GM10248 (cell line): ENCODE measurements at regions not wholly inside any gene's neighbourhood (a gene's known extent, or its start where the extent isn't known, plus 50 kb on each side); places are given as distances from the start of the nearest gene placed in this dataset.

Experiments
- CTCF ChIA-PET: fragments of 300-600 bp; sonication (Branson Sonifier 250); formaldehyde crosslinking; extraction: SDS; loops from one replicate; lab custom pipeline; 2021; ENCODE audit warnings: antibody characterized with exemption; lab: Yijun Ruan, JAX
- POLR2A ChIA-PET: fragments of 350-650 bp; sonication (Branson Sonifier 250); formaldehyde crosslinking; extraction: SDS; loops from one replicate; lab custom pipeline; 2020; ENCODE audit warnings: antibody characterized with exemption; lab: Yijun Ruan, JAX
- DNase-seq: peaks from one replicate; pipeline ENCODE4 v3.0.0; 2012; ENCODE audit errors: extremely low spot score
- TF ChIP-seq, protein P1 (sequence below): IDR thresholded peaks from 2 replicates; pipeline ENCODE4 v1.5.1; 2012; ENCODE audit warnings: mild to moderate bottlenecking, low read depth; ENCODE audit errors: extremely low read depth, missing control alignments, control extremely low read depth

DNA sequence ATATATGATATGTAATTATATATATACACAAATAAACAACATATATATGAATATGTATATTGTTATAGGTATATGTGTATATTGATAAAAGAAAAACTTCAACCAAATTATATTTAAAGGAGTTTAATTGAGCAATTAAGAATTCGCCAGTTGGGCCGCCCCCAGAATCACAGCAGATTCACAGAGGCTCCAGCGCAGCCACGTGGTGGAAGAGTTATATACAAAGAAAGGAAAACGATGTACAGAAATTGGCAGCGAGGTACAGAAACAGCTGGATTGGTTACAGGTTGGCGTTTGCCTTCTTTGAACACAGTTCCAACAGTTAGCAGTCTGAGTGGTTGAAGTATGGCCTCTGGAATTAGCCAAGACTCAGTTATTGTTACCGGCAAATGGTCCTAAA, 137.3 kb upstream of the SLC24A5 start:
- TF ChIP-seq, protein P1, sequence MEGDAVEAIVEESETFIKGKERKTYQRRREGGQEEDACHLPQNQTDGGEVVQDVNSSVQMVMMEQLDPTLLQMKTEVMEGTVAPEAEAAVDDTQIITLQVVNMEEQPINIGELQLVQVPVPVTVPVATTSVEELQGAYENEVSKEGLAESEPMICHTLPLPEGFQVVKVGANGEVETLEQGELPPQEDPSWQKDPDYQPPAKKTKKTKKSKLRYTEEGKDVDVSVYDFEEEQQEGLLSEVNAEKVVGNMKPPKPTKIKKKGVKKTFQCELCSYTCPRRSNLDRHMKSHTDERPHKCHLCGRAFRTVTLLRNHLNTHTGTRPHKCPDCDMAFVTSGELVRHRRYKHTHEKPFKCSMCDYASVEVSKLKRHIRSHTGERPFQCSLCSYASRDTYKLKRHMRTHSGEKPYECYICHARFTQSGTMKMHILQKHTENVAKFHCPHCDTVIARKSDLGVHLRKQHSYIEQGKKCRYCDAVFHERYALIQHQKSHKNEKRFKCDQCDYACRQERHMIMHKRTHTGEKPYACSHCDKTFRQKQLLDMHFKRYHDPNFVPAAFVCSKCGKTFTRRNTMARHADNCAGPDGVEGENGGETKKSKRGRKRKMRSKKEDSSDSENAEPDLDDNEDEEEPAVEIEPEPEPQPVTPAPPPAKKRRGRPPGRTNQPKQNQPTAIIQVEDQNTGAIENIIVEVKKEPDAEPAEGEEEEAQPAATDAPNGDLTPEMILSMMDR = no peak
- POLR2A ChIA-PET = no interaction called here
- DNase-seq = no peak
- CTCF ChIA-PET = interaction anchor here (1.1 to 1.3 kb wide), 3 partner anchors 168 to 788 kb away, joined by 3 to 4 read pairs (median 3); no protein-coding TSS in a partner anchor

GRCh38 chr15:47985568-47985967, 135.2 kb upstream of the SLC24A5 start:
- ChIA-PET CTCF (interaction anchor here (1.3 to 2.3 kb wide), 3 partner anchors 9 to 789 kb away, joined by 4 to 5 read pairs (median 5); no protein-coding TSS in a partner anchor), POLR2A (no interaction called here)
- TF ChIP-seq, protein P1 = no peak
- no peak for DNase-seq

GRCh38 chr15:47987461-47987860, 133.3 kb upstream of the SLC24A5 start:
- DNase-seq = no peak
- ChIA-PET POLR2A (no interaction called here), CTCF (interaction anchor here (0.6 to 5.9 kb wide), 43 partner anchors 11 to 1897 kb away, joined by 3 to 66 read pairs (median 4); no protein-coding TSS in a partner anchor)
- TF ChIP-seq, protein P1 = no peak

DNA sequence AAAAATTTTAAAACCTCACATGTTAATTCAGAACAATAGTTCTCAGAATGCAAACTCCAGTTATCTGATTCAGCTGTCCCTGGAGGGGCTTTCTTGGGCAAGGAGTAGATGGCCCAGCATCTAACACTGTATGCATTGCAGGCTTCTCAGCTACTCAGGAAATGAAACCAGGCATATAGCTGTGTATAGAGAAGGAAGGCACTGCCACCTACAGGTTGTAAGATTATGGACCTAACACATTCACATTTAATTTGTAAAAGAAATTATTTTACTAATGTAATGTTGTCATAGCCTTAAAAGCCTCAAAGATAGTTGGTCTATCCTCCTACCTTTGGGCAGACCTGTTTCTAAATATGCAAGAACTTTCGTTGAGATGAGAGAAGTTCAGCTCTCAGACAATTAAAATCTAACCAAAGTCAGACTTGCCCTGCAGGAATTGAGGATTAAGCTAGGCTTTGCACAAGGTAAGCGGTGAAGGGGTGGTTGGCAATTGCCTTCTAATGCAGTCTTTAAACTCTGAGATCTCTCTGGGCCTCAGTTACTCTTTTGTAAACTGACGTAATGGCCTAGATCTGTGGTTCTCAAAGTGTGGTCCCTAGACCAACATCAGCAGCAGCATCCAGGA, 132.8 kb upstream of the SLC24A5 start:
- POLR2A ChIA-PET = no interaction called here

GRCh38 chr15:47988564-47988963, 132.2 kb upstream of the SLC24A5 start:
- DNase-seq = no peak
- CTCF ChIA-PET = interaction anchor here (0.7 to 5.9 kb wide), 37 partner anchors 10 to 1898 kb away, joined by 3 to 66 read pairs (median 5); no protein-coding TSS in a partner anchor
- POLR2A ChIA-PET = no interaction called here
- TF ChIP-seq, protein P1 = peak; percentile 14

More for the DNA sequence above, 132.8 kb upstream of the SLC24A5 start:
- peak; percentile 48 for DNase-seq
- TF ChIP-seq, protein P1 = peak; percentile 61
- CTCF ChIA-PET = interaction anchor here (0.6 to 5.9 kb wide), 49 partner anchors 10 to 1897 kb away, joined by 3 to 66 read pairs (median 4); no protein-coding TSS in a partner anchor

DNA sequence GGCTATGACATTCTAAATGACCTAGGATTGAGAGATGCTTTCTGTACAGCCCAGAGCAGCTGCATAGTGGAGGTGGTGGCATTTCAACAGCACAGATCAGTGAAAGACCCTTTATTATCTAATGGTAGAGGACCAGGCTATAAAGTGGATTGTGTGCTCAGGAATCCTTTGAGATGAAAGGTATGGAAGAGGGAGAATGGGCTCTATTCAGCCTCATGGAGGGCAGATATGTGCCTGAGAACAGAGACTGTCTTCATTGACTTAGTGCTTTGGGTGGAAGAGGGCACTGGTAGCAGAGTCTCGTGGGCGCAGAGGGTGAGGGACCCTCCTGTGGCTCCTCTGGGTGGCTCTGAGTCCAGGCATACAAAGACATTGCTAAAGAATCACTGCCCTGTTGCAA, 130.0 kb upstream of the SLC24A5 start:
- ChIA-PET POLR2A (no interaction called here), CTCF (interaction anchor here (1.0 to 5.9 kb wide), 5 partner anchors 9 to 796 kb away, joined by 3 to 53 read pairs (median 3); no protein-coding TSS in a partner anchor)
- no peak for DNase-seq
- TF ChIP-seq, protein P1 = no peak
